ENCODE measurements at regions not wholly inside any gene's neighbourhood (a gene's known extent, or its start where the extent isn't known, plus 50 kb on each side); places are given as distances from the start of the nearest gene placed in this dataset.
"Not testable (repeated sequence)": the region's sequence is repeated elsewhere in the genome, so short reads cannot be mapped to it uniquely, and the experiment has no call there.

- DNase-seq: no peak
- H3K27me3 Mint-ChIP-seq: no peaks in the 10 kb centered on the region
These were observed 331.6 kb upstream of the STXBP6 start for GRCh38 chr14:25381498-25381897.

GRCh38 chr14:25375639-25376038 is 325.7 kb upstream of the STXBP6 start:
- Mint-ChIP-seq H3K36me3 (no peaks in the 10 kb centered on the region), H3K9me3 (peaks cover 4% of the 10 kb centered on the region)

More at GRCh38 chr14:25381498-25381897, 331.6 kb upstream of the STXBP6 start:
- Mint-ChIP-seq H3K9me3 (no peaks in the 10 kb centered on the region), H3K36me3 (no peaks in the 10 kb centered on the region), H3K4me1 (no peaks in the 10 kb centered on the region), H3K4me3 (no peak overlapping the region), H3K27ac (no peak overlapping the region)
- CTCF ChIA-PET: interaction anchor here (1.0 to 2.2 kb wide), 3 partner anchors 16 to 19 kb away, joined by 5 to 8 read pairs (median 6); no protein-coding TSS in a partner anchor

GRCh38 chr14:25371068-25371467 is 321.1 kb upstream of the STXBP6 start:
- CTCF ChIA-PET: no interaction called here
- Mint-ChIP-seq H3K27me3 (no peaks in the 10 kb centered on the region), H3K36me3 (no peaks in the 10 kb centered on the region), H3K9me3 (peaks cover 14% of the 10 kb centered on the region), H3K4me1 (no peaks in the 10 kb centered on the region), H3K4me3 (no peak overlapping the region), H3K27ac (no peak overlapping the region)
- DNase-seq: no peak

More at GRCh38 chr14:25375639-25376038, 325.7 kb upstream of the STXBP6 start:
- Mint-ChIP-seq H3K27me3 (no peaks in the 10 kb centered on the region), H3K27ac (no peak overlapping the region), H3K4me1 (no peaks in the 10 kb centered on the region), H3K4me3 (no peak overlapping the region)
- CTCF ChIA-PET: no interaction called here
- no peak for DNase-seq

GRCh38 chr14:25370057-25370456 is 320.1 kb upstream of the STXBP6 start:
- H3K4me3 Mint-ChIP-seq, H3K36me3 Mint-ChIP-seq, H3K4me1 Mint-ChIP-seq, DNase-seq, H3K27me3 Mint-ChIP-seq, H3K27ac Mint-ChIP-seq: not testable (repeated sequence)
- H3K9me3 Mint-ChIP-seq: peaks cover 16% of the 10 kb centered on the region
- CTCF ChIA-PET: interaction anchor here (0.7 kb wide), 1 partner anchor 13 kb away, joined by 3 read pairs; no protein-coding TSS in a partner anchor

- Mint-ChIP-seq H3K27me3 (no peaks in the 10 kb centered on the region), H3K4me3 (no peak overlapping the region), H3K9me3 (peaks cover 5% of the 10 kb centered on the region), H3K27ac (no peak overlapping the region), H3K36me3 (no peaks in the 10 kb centered on the region), H3K4me1 (no peaks in the 10 kb centered on the region)
- CTCF ChIA-PET: no interaction called here
- DNase-seq: no peak
These were observed 308.4 kb upstream of the STXBP6 start for GRCh38 chr14:25358330-25358729.

- Mint-ChIP-seq H3K27me3 (no peaks in the 10 kb centered on the region), H3K36me3 (no peaks in the 10 kb centered on the region), H3K4me3 (no peak overlapping the region), H3K9me3 (peaks cover 4% of the 10 kb centered on the region), H3K4me1 (no peaks in the 10 kb centered on the region), H3K27ac (no peak overlapping the region)
- no peak for DNase-seq
- CTCF ChIA-PET: no interaction called here
These were observed 301.3 kb upstream of the STXBP6 start for GRCh38 chr14:25351269-25351668.

- no peak for DNase-seq
- H3K27ac Mint-ChIP-seq: no peak overlapping the region
- no peaks in the 10 kb centered on the region for H3K4me1 Mint-ChIP-seq
These were observed 300.9 kb upstream of the STXBP6 start for GRCh38 chr14:25350802-25351201.

GRCh38 chr14:25350021-25350420 is 300.1 kb upstream of the STXBP6 start:
- CTCF ChIA-PET: no interaction called here
- Mint-ChIP-seq H3K4me1 (no peaks in the 10 kb centered on the region), H3K36me3 (no peaks in the 10 kb centered on the region), H3K27me3 (no peaks in the 10 kb centered on the region), H3K4me3 (no peak overlapping the region), H3K9me3 (peaks cover 8% of the 10 kb centered on the region), H3K27ac (no peak overlapping the region)
- DNase-seq: no peak

More at GRCh38 chr14:25350802-25351201, 300.9 kb upstream of the STXBP6 start:
- Mint-ChIP-seq H3K9me3 (peaks cover 6% of the 10 kb centered on the region), H3K27me3 (no peaks in the 10 kb centered on the region), H3K36me3 (no peaks in the 10 kb centered on the region), H3K4me3 (no peak overlapping the region)
- CTCF ChIA-PET: no interaction called here

- Mint-ChIP-seq H3K27ac (no peak overlapping the region), H3K27me3 (no peaks in the 10 kb centered on the region), H3K9me3 (peaks cover 11% of the 10 kb centered on the region), H3K4me3 (no peak overlapping the region), H3K4me1 (no peaks in the 10 kb centered on the region), H3K36me3 (no peaks in the 10 kb centered on the region)
- CTCF ChIA-PET: no interaction called here
- DNase-seq: no peak
These were observed 299.3 kb upstream of the STXBP6 start for GRCh38 chr14:25349269-25349668.

GRCh38 chr14:25340882-25341281 is 290.9 kb upstream of the STXBP6 start:
- no peaks in the 10 kb centered on the region for H3K4me1 Mint-ChIP-seq
- H3K27ac Mint-ChIP-seq: no peak overlapping the region
- H3K4me3 Mint-ChIP-seq: no peak overlapping the region
- peaks cover 14% of the 10 kb centered on the region for H3K9me3 Mint-ChIP-seq
- no peaks in the 10 kb centered on the region for H3K36me3 Mint-ChIP-seq
- CTCF ChIA-PET: no interaction called here
- H3K27me3 Mint-ChIP-seq: no peaks in the 10 kb centered on the region
- no peak for DNase-seq

- DNase-seq: no peak
- H3K36me3 Mint-ChIP-seq: no peaks in the 10 kb centered on the region
- no peaks in the 10 kb centered on the region for H3K27me3 Mint-ChIP-seq
- no peak overlapping the region for H3K4me3 Mint-ChIP-seq
- H3K27ac Mint-ChIP-seq: no peak overlapping the region
- peaks cover 2% of the 10 kb centered on the region for H3K9me3 Mint-ChIP-seq
- CTCF ChIA-PET: no interaction called here
- no peaks in the 10 kb centered on the region for H3K4me1 Mint-ChIP-seq
These were observed 272.8 kb upstream of the STXBP6 start for GRCh38 chr14:25322784-25323183.

GRCh38 chr14:25316007-25316406 is 266.1 kb upstream of the STXBP6 start:
- CTCF ChIA-PET, H3K27me3 Mint-ChIP-seq, H3K4me1 Mint-ChIP-seq, DNase-seq, H3K4me3 Mint-ChIP-seq, H3K27ac Mint-ChIP-seq, H3K9me3 Mint-ChIP-seq, H3K36me3 Mint-ChIP-seq: not testable (repeated sequence)

GRCh38 chr14:25308244-25308643 is 258.3 kb upstream of the STXBP6 start:
- no peak overlapping the region for H3K27ac Mint-ChIP-seq
- H3K27me3 Mint-ChIP-seq: no peaks in the 10 kb centered on the region
- no peak overlapping the region for H3K4me3 Mint-ChIP-seq
- H3K9me3 Mint-ChIP-seq: peaks cover 7% of the 10 kb centered on the region
- CTCF ChIA-PET: interaction anchor here (0.6 kb wide), 1 partner anchor 1027 kb away, joined by 3 read pairs; no protein-coding TSS in a partner anchor
- no peaks in the 10 kb centered on the region for H3K36me3 Mint-ChIP-seq
- no peaks in the 10 kb centered on the region for H3K4me1 Mint-ChIP-seq
- no peak for DNase-seq

- H3K36me3 Mint-ChIP-seq: no peaks in the 10 kb centered on the region
- H3K4me1 Mint-ChIP-seq: no peaks in the 10 kb centered on the region
- H3K27ac Mint-ChIP-seq: no peak overlapping the region
- CTCF ChIA-PET: no interaction called here
- H3K27me3 Mint-ChIP-seq: no peaks in the 10 kb centered on the region
- DNase-seq: no peak
- H3K9me3 Mint-ChIP-seq: peaks cover 5% of the 10 kb centered on the region
- H3K4me3 Mint-ChIP-seq: no peak overlapping the region
These were observed 254.0 kb upstream of the STXBP6 start for GRCh38 chr14:25303934-25304333.

- no peak overlapping the region for H3K27ac Mint-ChIP-seq
- no peak for DNase-seq
These were observed 248.3 kb upstream of the STXBP6 start for GRCh38 chr14:25298238-25298637.

GRCh38 chr14:25290154-25290553 is 240.2 kb upstream of the STXBP6 start:
- H3K27ac Mint-ChIP-seq, H3K4me1 Mint-ChIP-seq, H3K9me3 Mint-ChIP-seq: not testable (repeated sequence)

More at GRCh38 chr14:25298238-25298637, 248.3 kb upstream of the STXBP6 start:
- Mint-ChIP-seq H3K4me1 (no peaks in the 10 kb centered on the region), H3K4me3 (no peak overlapping the region), H3K36me3 (no peaks in the 10 kb centered on the region), H3K27me3 (no peaks in the 10 kb centered on the region), H3K9me3 (no peaks in the 10 kb centered on the region)
- CTCF ChIA-PET: interaction anchor here (0.8 kb wide), 1 partner anchor 82 kb away, joined by 3 read pairs; no protein-coding TSS in a partner anchor

More at GRCh38 chr14:25290154-25290553, 240.2 kb upstream of the STXBP6 start:
- H3K4me3 Mint-ChIP-seq, CTCF ChIA-PET, H3K27me3 Mint-ChIP-seq, H3K36me3 Mint-ChIP-seq, DNase-seq: not testable (repeated sequence)

Data from activated naive CD4-positive, alpha-beta T cell treated with anti-CD3 and anti-CD28 coated beads, Interleukin-2, amount 10 ng/mL, durations not matched to agents 7 days and 5 days (primary cell).